ENCODE measurements at regions not wholly inside any gene's neighbourhood (a gene's known extent, or its start where the extent isn't known, plus 50 kb on each side); places are given as distances from the start of the nearest gene placed in this dataset.

DNA sequence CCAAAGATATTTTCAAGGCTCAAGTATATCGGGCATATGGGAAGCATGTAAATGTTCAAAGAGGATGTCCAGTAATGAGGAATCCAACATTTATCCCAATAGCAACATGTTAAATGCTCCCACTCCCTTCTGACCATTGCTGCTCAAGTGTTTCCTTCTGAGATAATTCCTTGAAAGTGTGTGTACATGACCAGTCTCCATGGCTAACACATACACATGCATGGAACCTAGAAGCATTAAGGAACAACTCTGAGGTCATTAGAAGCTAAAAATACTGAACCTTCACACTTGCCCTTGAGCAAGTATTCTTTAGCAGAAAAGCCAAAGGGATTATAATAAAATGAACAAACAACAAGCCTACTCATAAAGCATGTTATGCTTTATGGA is 433.8 kb upstream of the TCF4 start:
- no peak overlapping the region for H3K27ac ChIP-seq (ENCODE audit: low read depth in 1 of 2, low read length in 2 of 2)
- intact Hi-C loops (cut with micrococcal nuclease) = no loop called here
- H3K4me2 ChIP-seq (replicated peaks; ENCODE audit: extremely low read depth, low read length, poor library complexity, severe bottlenecking) = no peak overlapping the region
- H3K36me3 ChIP-seq (replicated peaks in 1 of 2; ENCODE audit: control insufficient read depth in 1 of 2, insufficient read depth in 2 of 2, low read length in 2 of 2) = no peaks in the 10 kb centered on the region
- TF ChIP-seq, protein P1, sequence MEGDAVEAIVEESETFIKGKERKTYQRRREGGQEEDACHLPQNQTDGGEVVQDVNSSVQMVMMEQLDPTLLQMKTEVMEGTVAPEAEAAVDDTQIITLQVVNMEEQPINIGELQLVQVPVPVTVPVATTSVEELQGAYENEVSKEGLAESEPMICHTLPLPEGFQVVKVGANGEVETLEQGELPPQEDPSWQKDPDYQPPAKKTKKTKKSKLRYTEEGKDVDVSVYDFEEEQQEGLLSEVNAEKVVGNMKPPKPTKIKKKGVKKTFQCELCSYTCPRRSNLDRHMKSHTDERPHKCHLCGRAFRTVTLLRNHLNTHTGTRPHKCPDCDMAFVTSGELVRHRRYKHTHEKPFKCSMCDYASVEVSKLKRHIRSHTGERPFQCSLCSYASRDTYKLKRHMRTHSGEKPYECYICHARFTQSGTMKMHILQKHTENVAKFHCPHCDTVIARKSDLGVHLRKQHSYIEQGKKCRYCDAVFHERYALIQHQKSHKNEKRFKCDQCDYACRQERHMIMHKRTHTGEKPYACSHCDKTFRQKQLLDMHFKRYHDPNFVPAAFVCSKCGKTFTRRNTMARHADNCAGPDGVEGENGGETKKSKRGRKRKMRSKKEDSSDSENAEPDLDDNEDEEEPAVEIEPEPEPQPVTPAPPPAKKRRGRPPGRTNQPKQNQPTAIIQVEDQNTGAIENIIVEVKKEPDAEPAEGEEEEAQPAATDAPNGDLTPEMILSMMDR (IDR thresholded peaks at IDR 0.05) = no peak
- H3K27me3 ChIP-seq (ENCODE audit: control insufficient read depth in 2 of 2, insufficient read depth in 2 of 2, low read length in 2 of 2) = no peaks in the 10 kb centered on the region
- no peaks in the 10 kb centered on the region for H3K4me1 ChIP-seq (ENCODE audit: control insufficient read depth in 1 of 2, insufficient read depth in 2 of 2, low read length in 2 of 2)
- no peak overlapping the region for H3K4me3 ChIP-seq (replicated peaks in 1 of 3; ENCODE audit: low read depth in 2 of 3, low read length in 3 of 3)
- Mint-ChIP-seq H3K9me3 (peaks cover 0 to 8% (median 3%) of the 10 kb centered on the region in 7 donors), H3K4me1 (no peaks in the 10 kb centered on the region), H3K36me3 (no peaks in the 10 kb centered on the region), H3K27me3 (ENCODE audit: low read depth in 3 of 3) (no peaks in the 10 kb centered on the region), H3K27ac (no peak overlapping the region), H3K4me3 (no peak overlapping the region)
- no CpG with 5 or more reads among the region's 1 CpG for WGBS (ENCODE audit: insufficient coverage)
- H4K20me1 ChIP-seq (ENCODE audit: insufficient read depth, low read length) = no peaks in the 10 kb centered on the region
- no peaks in the 10 kb centered on the region for H3K9me3 ChIP-seq (replicated peaks in 1 of 2; ENCODE audit: control insufficient read depth in 1 of 2, insufficient read depth in 1 of 2, low read length in 2 of 2)
- no peak overlapping the region for H2AFZ ChIP-seq (ENCODE audit: insufficient read depth, low read depth, low read length, poor library complexity, severe bottlenecking)
- H3K9ac ChIP-seq (ENCODE audit: insufficient read depth, low read length, poor library complexity, severe bottlenecking) = no peak overlapping the region
- DNase-seq = no peak
- no peaks in the 10 kb centered on the region for H3K79me2 ChIP-seq (ENCODE audit: insufficient read depth, low read length)

GRCh38 chr18:56021136-56021808 is 433.3 kb upstream of the TCF4 start:
- no peaks in the 10 kb centered on the region for H3K27me3 Mint-ChIP-seq (ENCODE audit: low read depth in 3 of 3)
- no CpG with 5 or more reads among the region's 1 CpG for WGBS (ENCODE audit: insufficient coverage)
- H3K9ac ChIP-seq (ENCODE audit: insufficient read depth, low read length, poor library complexity, severe bottlenecking) = no peak overlapping the region

More at GRCh38 chr18:56021136-56021808, 433.3 kb upstream of the TCF4 start:
- TF ChIP-seq, protein P1 (IDR thresholded peaks at IDR 0.05) = no peak
- H3K4me1 ChIP-seq (ENCODE audit: control insufficient read depth in 1 of 2, insufficient read depth in 2 of 2, low read length in 2 of 2) = no peaks in the 10 kb centered on the region
- no peaks in the 10 kb centered on the region for H3K36me3 Mint-ChIP-seq
- H3K9me3 Mint-ChIP-seq = peaks cover 0 to 8% (median 3%) of the 10 kb centered on the region in 7 donors
- H3K4me1 Mint-ChIP-seq = no peaks in the 10 kb centered on the region
- no peaks in the 10 kb centered on the region for H3K27me3 ChIP-seq (ENCODE audit: control insufficient read depth in 2 of 2, insufficient read depth in 2 of 2, low read length in 2 of 2)
- H2AFZ ChIP-seq (ENCODE audit: insufficient read depth, low read depth, low read length, poor library complexity, severe bottlenecking) = no peak overlapping the region
- intact Hi-C loops (cut with micrococcal nuclease) = no loop called here
- H3K4me2 ChIP-seq (replicated peaks; ENCODE audit: extremely low read depth, low read length, poor library complexity, severe bottlenecking) = no peak overlapping the region
- no peak for DNase-seq
- H3K36me3 ChIP-seq (replicated peaks in 1 of 2; ENCODE audit: control insufficient read depth in 1 of 2, insufficient read depth in 2 of 2, low read length in 2 of 2) = no peaks in the 10 kb centered on the region
- no peaks in the 10 kb centered on the region for H4K20me1 ChIP-seq (ENCODE audit: insufficient read depth, low read length)
- H3K27ac Mint-ChIP-seq = no peak overlapping the region
- H3K4me3 Mint-ChIP-seq = no peak overlapping the region
- H3K79me2 ChIP-seq (ENCODE audit: insufficient read depth, low read length) = no peaks in the 10 kb centered on the region
- H3K27ac ChIP-seq (ENCODE audit: low read depth in 1 of 2, low read length in 2 of 2) = no peak overlapping the region
- no peaks in the 10 kb centered on the region for H3K9me3 ChIP-seq (replicated peaks in 1 of 2; ENCODE audit: control insufficient read depth in 1 of 2, insufficient read depth in 1 of 2, low read length in 2 of 2)
- no peak overlapping the region for H3K4me3 ChIP-seq (replicated peaks in 1 of 3; ENCODE audit: low read depth in 2 of 3, low read length in 3 of 3)
